Endothelial cell of umbilical vein (primary cell): ENCODE measurements at regions not wholly inside any gene's neighbourhood (a gene's known extent, or its start where the extent isn't known, plus 50 kb on each side); places are given as distances from the start of the nearest gene placed in this dataset.

ENCODE experiments used
- BruUV-seq: library from RNA; stranded (reverse); fragments of 400-500 nt; replicated peaks from 2 replicates; lab custom pipeline; 2021; lab: Mats Ljungman, UMichigan
- CTCF ChIA-PET: fragments of 300-600, 350-600 bp; sonication (Branson Sonifier 250); formaldehyde crosslinking; loops from one replicate; lab custom pipeline; 2021; ENCODE audit warnings: antibody characterized with exemption, inconsistent platforms; lab: Charles Lee
- POLR2A ChIA-PET: fragments of 300-600, 350-600 bp; sonication (Branson Sonifier 250); formaldehyde crosslinking; loops from one replicate; lab custom pipeline; 2021; ENCODE audit warnings: antibody characterized with exemption, inconsistent platforms; lab: Charles Lee
- DNase-seq: peaks from one replicate; pipeline ENCODE4 v3.0.0-alpha.2; 2011; ENCODE audit warnings: low read depth, low spot score
- FAIRE-seq: peaks from 2 replicates; lab custom pipeline; 2011; peaks lifted over from hg19 to GRCh38; lab: Jason Lieb, UNC
- H2AFZ ChIP-seq: 2 replicates; pipeline ENCODE4 v1.6.0; 2012; ENCODE audit warnings: low read depth, low read length, control low read depth, inconsistent platforms
- H3K27ac ChIP-seq: 2 replicates; pipeline ENCODE4 v1.5.1; 2011; ENCODE audit warnings: low read depth, mild to moderate bottlenecking, control low read depth, low read length, moderate library complexity; ENCODE audit not compliant: insufficient read depth
- H3K27me3 ChIP-seq, 2 experiments: 2 replicates each; pipeline versions ENCODE4 v1.6.0 to v1.6.1; 2011; ENCODE audit warnings: low read length in 2 of 2, mixed read lengths in 1 of 2; ENCODE audit not compliant: control insufficient read depth in 2 of 2, insufficient read depth in 2 of 2
- H3K36me3 ChIP-seq, 2 experiments: 2 replicates in 1 of 2; 3 replicates in 1 of 2; pipeline ENCODE4 v1.5.1; 2011; ENCODE audit warnings: low read length in 2 of 2, mild to moderate bottlenecking in 1 of 2, moderate library complexity in 1 of 2; ENCODE audit not compliant: control insufficient read depth in 2 of 2, insufficient read depth in 2 of 2; ENCODE audit errors: extremely low read depth in 1 of 2
- H3K4me1 ChIP-seq: 3 replicates; pipeline ENCODE4 v1.5.1; 2011; ENCODE audit warnings: mild to moderate bottlenecking, low read length; ENCODE audit not compliant: control insufficient read depth, insufficient read depth; ENCODE audit errors: extremely low read depth
- H3K4me2 ChIP-seq: 2 replicates; pipeline ENCODE4 v1.6.1; 2011; ENCODE audit warnings: low read length, control low read depth, mixed read lengths; ENCODE audit not compliant: insufficient read depth
- H3K4me3 ChIP-seq, 3 experiments: fragments of 200-600 bp in 1 of 3; sonication (generic), shearing (Covaris generic) in 1 of 3; replicated peaks in 1 of 3; 2 replicates each; pipeline ENCODE4 v1.5.1; 2011 to 2016; ENCODE audit warnings: control low read depth in 3 of 3, low read length in 3 of 3, mild to moderate bottlenecking in 2 of 3, inconsistent platforms in 1 of 3, low read depth in 1 of 3, moderate library complexity in 1 of 3; ENCODE audit not compliant: insufficient read depth in 1 of 3
- H3K79me2 ChIP-seq: 2 replicates; pipeline ENCODE4 v1.6.0; 2012; ENCODE audit warnings: low read length, inconsistent platforms; ENCODE audit not compliant: control insufficient read depth, insufficient read depth
- H3K9ac ChIP-seq: replicated peaks from 2 replicates; pipeline ENCODE3; 2011; ENCODE audit warnings: low read length, control low read depth; ENCODE audit not compliant: insufficient read depth; ENCODE audit errors: extremely low read depth
- H3K9me1 ChIP-seq: replicated peaks from 3 replicates; pipeline ENCODE4 v1.6.0; 2011; ENCODE audit warnings: mild to moderate bottlenecking, low read length; ENCODE audit not compliant: control insufficient read depth, insufficient read depth; ENCODE audit errors: extremely low read depth
- H3K9me3 ChIP-seq: replicated peaks from 2 replicates; pipeline ENCODE4 v1.5.1; 2012; ENCODE audit warnings: low read length, inconsistent platforms; ENCODE audit not compliant: control insufficient read depth, insufficient read depth
- H4K20me1 ChIP-seq: replicated peaks from 2 replicates; pipeline ENCODE3; 2011; ENCODE audit warnings: mild to moderate bottlenecking, low read length; ENCODE audit not compliant: control insufficient read depth, insufficient read depth; ENCODE audit errors: extremely low read depth
- FOS ChIP-seq: IDR thresholded peaks from 2 replicates; pipeline ENCODE4 v1.6.1; 2011; ENCODE audit warnings: mild to moderate bottlenecking, low read length, moderate library complexity, borderline replicate concordance; ENCODE audit not compliant: insufficient read depth
- GATA2 ChIP-seq: IDR thresholded peaks from 2 replicates; pipeline ENCODE4 v1.7.0; 2011; ENCODE audit warnings: low read depth, mild to moderate bottlenecking, moderate library complexity, mixed read lengths, low read length; ENCODE audit not compliant: insufficient read length, insufficient read depth
- JUN ChIP-seq: IDR thresholded peaks from 2 replicates; pipeline ENCODE4 v1.6.1; 2011; ENCODE audit warnings: borderline replicate concordance, low read depth; ENCODE audit not compliant: insufficient read length, insufficient read depth
- POLR2A ChIP-seq: IDR thresholded peaks from 2 replicates; pipeline ENCODE4 v1.6.1; 2012; ENCODE audit warnings: low read depth, mild to moderate bottlenecking, control low read depth, low read length
- POLR2AphosphoS5 ChIP-seq: IDR thresholded peaks from 2 replicates; pipeline ENCODE4 v1.6.1; 2012; ENCODE audit warnings: low read depth, mild to moderate bottlenecking, control low read depth, low read length, moderate library complexity; ENCODE audit not compliant: insufficient read depth
- dilution Hi-C: fragments of 300-500 bp; cut with MboI; formaldehyde crosslinking; loops from one replicate; pipeline ENCODE4 v1.15.0; 2019; ENCODE audit warnings: low sequenced_read_pairs; ENCODE audit not compliant: extremely low pct_ligation_motif_present
- intact Hi-C: fragments of 100-400 bp; cut with micrococcal nuclease; formaldehyde crosslinking; loops from one replicate; pipeline ENCODE4 v1.10.0; 2022
- TF ChIP-seq, protein P1 (sequence below): IDR thresholded peaks from 2 replicates; pipeline ENCODE4 v1.6.1; 2011; ENCODE audit not compliant: insufficient read depth, insufficient read length
- TF ChIP-seq, protein P2 (sequence below), 2 donors: IDR thresholded peaks; 1 replicate in 1 of 2; 2 replicates in 1 of 2; pipeline ENCODE4 v1.5.1; 2011; ENCODE audit warnings: low read length in 2 of 2, mild to moderate bottlenecking in 2 of 2, moderate library complexity in 2 of 2, control low read depth in 1 of 2, inconsistent platforms in 1 of 2, low read depth in 1 of 2; ENCODE audit not compliant: insufficient read depth in 1 of 2; ENCODE audit errors: extremely low read depth in 1 of 2

DNA sequence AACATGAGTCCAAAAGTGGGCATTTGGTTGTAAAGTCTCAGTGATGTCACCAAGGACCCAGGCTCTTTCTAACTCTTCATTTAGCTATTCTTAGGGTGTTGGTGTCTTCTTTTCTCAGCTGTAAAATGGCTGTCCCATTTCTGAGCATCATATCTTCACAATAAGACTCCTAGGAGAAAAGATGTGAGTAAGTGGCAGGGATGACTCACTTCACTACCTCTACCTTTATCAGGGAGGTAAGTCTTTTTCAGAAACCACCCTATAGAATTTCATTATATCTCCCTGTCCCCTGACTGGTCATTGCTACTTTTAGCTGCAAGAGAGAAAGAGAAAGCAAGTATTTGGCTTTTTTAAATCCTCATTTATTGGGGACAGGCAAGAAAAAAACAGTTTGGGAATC is 300.2 kb upstream of the RBMS3 start:
- BruUV-seq = no TSS peak
- TF ChIP-seq JUN = no peak
- TF ChIP-seq, protein P1, sequence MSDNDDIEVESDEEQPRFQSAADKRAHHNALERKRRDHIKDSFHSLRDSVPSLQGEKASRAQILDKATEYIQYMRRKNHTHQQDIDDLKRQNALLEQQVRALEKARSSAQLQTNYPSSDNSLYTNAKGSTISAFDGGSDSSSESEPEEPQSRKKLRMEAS = no peak
- intact Hi-C loops = no loop called here

DNA sequence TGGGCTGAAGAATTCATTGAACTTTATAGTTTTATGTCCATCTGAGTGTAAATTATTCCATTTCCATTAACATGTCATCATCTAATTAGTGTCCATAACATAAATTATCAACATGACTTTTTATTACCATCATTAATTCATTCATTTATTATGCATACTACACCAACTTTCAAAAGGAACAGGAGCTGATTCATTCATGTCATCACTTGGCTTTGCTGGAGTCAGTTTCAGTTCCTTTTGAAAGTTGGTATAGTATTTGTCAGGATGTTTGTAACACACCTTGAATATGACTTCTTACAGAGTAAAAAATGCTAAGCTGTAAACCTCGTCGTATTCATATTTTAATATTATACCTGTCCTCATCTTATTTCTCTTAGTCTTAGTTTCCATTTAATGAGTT is 298.0 kb upstream of the RBMS3 start:
- FAIRE-seq = no peak
- H3K4me1 ChIP-seq = no peaks in the 10 kb centered on the region
- no peak overlapping the region for H3K9ac ChIP-seq
- no peak overlapping the region for H3K4me3 ChIP-seq
- H3K27ac ChIP-seq = no peak overlapping the region
- no peaks in the 10 kb centered on the region for H3K9me3 ChIP-seq
- H3K9me1 ChIP-seq = no peaks in the 10 kb centered on the region
- intact Hi-C loops = no loop called here
- BruUV-seq = no TSS peak
- dilution Hi-C loops = no loop called here
- no peaks in the 10 kb centered on the region for H4K20me1 ChIP-seq
- ChIA-PET CTCF (interaction anchor here (0.6 to 1.8 kb wide), 2 partner anchors 10 to 264 kb away, joined by 3 to 5 read pairs; no protein-coding TSS in a partner anchor), POLR2A (no interaction called here)
- TF ChIP-seq POLR2A (no peak), FOS (no peak), POLR2AphosphoS5 (no peak), GATA2 (no peak), JUN (no peak)
- TF ChIP-seq, protein P1 = no peak
- TF ChIP-seq, protein P2, sequence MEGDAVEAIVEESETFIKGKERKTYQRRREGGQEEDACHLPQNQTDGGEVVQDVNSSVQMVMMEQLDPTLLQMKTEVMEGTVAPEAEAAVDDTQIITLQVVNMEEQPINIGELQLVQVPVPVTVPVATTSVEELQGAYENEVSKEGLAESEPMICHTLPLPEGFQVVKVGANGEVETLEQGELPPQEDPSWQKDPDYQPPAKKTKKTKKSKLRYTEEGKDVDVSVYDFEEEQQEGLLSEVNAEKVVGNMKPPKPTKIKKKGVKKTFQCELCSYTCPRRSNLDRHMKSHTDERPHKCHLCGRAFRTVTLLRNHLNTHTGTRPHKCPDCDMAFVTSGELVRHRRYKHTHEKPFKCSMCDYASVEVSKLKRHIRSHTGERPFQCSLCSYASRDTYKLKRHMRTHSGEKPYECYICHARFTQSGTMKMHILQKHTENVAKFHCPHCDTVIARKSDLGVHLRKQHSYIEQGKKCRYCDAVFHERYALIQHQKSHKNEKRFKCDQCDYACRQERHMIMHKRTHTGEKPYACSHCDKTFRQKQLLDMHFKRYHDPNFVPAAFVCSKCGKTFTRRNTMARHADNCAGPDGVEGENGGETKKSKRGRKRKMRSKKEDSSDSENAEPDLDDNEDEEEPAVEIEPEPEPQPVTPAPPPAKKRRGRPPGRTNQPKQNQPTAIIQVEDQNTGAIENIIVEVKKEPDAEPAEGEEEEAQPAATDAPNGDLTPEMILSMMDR (IDR thresholded peaks at IDR 0.05; ENCODE audit: extremely low read depth in 1 of 2, insufficient read depth in 1 of 2, low read depth in 1 of 2, low read length in 2 of 2) = no peak
- no peak for DNase-seq
- H3K36me3 ChIP-seq = no peaks in the 10 kb centered on the region
- H3K27me3 ChIP-seq = no peaks in the 10 kb centered on the region
- H2AFZ ChIP-seq = no peak overlapping the region
- H3K4me2 ChIP-seq = no peak overlapping the region
- no peaks in the 10 kb centered on the region for H3K79me2 ChIP-seq

More for the DNA sequence above, 300.2 kb upstream of the RBMS3 start:
- CTCF ChIA-PET = no interaction called here
- dilution Hi-C loops = no loop called here
- Histone ChIP-seq H3K9me3 (no peaks in the 10 kb centered on the region), H3K27ac (no peak overlapping the region), H3K9ac (no peak overlapping the region), H3K27me3 (no peaks in the 10 kb centered on the region), H3K79me2 (no peaks in the 10 kb centered on the region), H3K4me1 (no peaks in the 10 kb centered on the region), H2AFZ (no peak overlapping the region), H3K4me3 (no peak overlapping the region), H4K20me1 (no peaks in the 10 kb centered on the region), H3K4me2 (no peak overlapping the region), H3K9me1 (no peaks in the 10 kb centered on the region), H3K36me3 (no peaks in the 10 kb centered on the region)
- POLR2A ChIA-PET = no interaction called here
- DNase-seq = no peak
- no peak for FAIRE-seq
